Dedifferentiated amniotic fluid mesenchymal stem cell (primary cell): ENCODE measurements at regions not wholly inside any gene's neighbourhood (a gene's known extent, or its start where the extent isn't known, plus 50 kb on each side); places are given as distances from the start of the nearest gene placed in this dataset.

Source experiments
- DNase-seq: peaks from one replicate; pipeline ENCODE4 v3.0.0-alpha.2; 2016; ENCODE audit errors: extremely low spot score

DNA sequence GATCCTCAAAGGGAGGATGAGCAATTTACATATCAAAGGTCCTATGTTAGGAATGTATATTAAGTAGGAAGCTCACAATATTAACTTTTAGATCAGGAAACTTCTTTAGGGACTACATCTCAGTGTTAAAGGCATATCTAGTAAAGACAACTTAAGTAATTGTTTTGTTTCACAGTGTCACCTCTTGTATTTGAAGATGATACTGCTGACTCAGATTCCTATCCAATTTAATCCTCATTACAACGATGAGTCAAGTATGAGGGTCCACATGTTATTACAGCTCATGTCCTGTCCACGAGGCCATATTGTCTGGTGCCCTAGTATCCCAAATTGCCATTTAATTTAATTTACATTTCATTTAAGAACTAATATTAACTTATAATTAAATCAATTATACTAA is 523.9 kb downstream of the CCDC85A start:
- DNase-seq, result no peak

DNA sequence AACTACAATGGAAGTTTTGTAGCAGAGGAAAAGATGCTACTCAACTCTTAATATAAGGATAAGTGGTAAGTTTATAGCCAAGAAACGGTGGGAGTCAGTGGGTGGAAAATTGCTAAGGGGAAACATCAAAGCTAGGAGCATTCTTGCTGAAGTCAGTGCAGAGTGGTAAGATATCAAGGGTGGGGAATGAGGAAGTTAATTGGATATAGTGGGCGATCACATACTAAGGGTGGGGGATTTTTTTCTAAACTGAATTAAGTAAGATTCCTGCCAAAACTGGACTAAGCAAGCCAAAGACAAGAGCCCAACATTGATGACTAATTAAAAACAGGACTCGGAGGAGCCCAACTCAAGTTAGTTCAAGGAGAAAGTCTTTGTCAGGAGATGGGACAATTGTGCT is 525.4 kb downstream of the CCDC85A start:
- DNase-seq, result no peak

DNA sequence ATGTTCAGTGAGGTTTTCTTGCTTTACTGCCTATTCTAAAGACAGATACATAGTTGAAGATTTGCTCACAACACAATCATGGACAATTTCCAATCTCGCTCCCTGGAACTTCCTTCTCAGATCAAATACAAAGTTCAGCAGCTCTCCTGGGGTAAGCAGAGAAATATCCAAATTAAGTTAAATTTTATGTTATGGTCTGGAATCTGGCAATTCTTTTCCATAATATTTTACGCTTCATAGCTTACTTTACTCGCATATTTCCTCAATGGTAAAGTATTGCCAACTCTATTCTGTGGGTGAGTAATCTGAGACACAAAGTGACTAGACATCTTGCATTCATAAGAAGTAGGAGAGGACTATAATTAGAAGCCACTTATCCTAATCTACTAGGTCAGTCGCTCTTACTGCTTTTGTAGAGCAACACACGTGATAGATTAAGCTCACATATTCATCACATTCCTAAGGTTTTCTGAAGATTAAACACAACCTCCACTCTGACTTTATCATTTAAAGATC is 529.4 kb downstream of the CCDC85A start:
- peak; percentile 86 for DNase-seq

DNA sequence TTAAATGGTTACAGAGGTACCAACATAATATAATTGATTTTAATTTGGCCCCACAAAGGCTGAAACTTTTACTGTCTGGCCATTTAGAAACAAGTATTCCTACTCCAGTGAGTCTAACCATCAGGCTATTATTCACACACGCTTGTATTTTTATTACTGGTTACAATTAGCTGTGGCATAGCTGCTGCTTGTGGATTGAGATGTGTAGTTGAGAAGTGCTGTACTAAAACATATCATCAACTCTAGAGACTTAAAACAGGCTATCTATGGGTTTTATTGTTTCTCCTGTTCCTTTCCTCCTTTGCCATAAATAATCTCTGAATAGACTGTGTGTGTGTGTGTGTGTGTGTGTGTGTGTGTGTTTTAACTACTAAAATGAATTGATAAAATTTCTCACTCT is 530.2 kb downstream of the CCDC85A start:
- no peak for DNase-seq

DNA sequence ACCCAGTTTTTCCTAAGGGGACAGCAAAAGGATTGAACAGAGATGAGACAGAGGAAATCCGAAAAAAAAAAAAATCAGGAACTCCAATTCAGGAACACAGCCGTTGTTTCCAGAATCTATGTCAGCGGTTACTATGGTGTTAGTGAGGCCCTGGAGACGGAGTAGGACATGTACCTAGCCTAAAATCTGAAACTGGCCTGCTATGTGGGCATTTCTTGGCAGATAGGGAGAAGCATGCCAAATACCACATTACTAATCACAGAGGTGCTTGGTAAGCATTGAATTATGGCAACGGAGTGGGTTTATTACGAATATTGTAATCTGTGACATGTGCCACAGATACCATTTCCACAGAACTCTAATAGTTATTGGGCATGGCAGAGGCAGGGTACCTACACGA is 530.6 kb downstream of the CCDC85A start:
- DNase-seq, result no peak

DNA sequence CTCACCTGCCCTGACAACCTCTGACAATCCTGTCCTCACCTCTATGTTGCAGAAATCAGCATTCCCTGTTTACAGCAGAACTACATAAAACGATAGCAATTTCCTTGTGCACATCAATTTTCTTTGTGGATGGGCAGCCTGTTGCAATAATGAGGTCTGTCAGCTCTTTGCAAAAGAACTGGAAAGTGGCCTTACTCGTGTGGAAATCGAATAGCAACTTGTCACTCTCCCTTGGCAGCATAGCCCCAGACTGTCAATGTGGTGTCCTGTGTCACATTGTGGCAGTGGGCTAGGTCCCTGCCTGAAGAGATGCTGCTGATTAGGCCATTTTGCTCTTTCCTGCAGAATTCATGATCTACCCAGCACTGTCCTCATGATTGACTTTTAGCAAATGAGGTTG is 531.9 kb downstream of the CCDC85A start:
- DNase-seq, result no peak

DNA sequence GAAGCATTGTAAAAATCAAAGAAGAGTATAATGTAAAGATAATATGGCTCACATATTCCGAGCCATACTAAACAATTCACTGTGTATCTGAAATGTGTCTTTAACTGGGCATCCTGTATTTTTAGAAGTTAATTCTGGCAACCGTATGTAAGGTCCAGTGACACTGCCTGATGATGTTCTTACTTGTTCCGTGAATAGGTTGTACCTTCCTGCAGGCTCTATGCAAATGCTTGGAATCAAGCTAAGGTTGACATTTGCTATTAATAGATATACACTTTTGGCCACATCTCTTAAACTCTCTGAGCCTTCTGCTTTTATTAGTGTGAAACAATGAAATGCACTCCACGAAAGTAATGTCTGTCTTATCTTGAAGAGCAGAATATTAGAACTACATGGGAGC is 534.6 kb downstream of the CCDC85A start:
- no peak for DNase-seq

DNA sequence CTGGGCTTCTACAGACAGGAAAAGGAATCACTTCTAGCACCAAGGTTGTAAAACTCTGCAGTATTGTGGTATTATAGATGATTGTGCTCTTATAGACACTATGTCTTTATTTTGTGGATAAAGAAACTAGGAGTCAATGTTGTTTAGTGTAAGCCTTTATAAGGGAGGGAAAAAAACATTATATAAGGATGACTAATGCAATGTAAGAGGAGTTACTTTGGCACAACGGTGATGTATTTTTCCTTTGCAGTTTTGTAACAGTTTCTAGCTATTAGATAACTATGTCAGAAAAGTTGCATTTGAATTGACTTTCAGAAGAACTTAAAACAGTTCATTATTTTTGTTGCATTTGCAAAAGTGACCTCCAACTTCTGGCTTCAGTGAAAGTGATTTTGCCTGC is 545.4 kb downstream of the CCDC85A start:
- peak; percentile 31 for DNase-seq

DNA sequence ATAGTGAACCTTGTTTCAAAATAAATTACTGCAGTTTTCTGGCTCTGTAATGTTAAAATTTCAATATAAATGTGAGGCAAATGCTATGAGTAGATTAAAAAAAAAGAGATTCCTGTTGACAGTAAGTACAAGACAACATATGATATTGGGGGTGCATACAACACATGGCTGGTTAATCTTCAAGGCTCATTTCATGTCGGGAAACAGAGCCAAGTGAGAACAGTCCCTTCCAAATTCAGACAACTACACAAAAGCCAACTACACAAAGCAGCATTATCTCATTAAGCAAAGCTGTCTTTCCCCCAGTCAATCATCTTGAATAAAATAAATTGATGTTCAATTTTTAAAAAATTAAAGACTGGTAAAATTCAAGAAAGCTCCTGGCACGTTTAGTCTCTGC is 549.2 kb downstream of the CCDC85A start:
- no peak for DNase-seq

DNA sequence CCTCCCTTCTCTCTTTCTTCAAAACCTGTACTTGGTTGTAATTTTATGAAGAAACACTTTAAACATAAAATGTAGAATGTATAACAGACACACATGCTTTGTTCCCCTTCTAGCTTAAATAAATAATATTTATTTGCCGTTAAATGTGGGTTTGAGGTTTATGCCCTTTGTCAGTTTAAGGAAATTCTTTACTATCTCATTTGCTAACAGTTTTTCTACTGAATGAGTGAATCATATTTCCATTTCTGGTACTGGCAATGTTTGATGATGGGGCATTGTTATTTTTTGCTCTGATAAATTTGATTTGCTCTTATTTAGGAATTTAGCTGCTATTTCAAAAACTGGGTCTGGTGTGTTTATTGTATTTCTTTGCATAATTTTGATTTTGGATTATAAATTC is 555.6 kb downstream of the CCDC85A start:
- no peak for DNase-seq

DNA sequence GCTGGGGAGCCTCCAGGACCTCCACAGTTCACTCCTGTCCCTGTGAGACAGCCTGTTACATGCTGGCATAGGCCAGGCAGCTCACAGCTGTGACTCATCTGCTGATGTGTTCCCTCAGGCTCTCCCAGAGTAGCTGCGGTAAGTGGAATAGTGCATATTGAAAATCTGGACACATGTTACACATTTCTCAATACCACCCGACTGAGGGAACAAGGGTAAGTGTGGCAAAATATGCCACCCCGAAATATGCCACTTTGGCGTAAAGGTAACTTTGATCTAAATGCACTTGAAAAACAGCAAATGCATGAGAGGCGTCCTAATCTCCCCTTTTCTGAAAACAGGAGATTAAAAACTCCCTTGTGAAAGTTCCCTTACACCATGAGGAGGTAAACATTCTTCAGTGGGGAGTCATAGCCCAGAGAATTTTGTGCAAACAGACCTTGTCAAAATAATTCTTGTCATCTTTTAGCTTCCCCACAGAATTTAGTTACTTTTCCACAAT is 557.9 kb downstream of the CCDC85A start:
- peak; percentile 87 for DNase-seq

DNA sequence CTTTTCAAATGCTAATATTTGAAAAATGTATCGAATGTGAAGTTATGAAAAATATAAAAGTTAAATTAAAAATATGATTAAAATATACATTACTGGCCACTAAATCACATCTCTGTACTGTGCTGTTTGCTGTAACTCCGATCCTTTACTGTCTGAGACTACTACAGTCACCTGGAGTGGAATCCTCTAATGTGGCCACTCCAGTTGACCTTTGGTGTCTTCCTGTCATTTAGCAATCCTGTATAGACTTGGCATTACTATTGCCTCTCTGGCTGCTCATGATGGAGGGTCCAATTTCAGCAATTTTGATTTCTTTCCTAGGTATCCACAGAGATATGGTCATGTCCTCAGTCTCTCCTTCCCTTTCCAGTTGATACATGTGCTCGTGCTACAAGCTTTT is 560.0 kb downstream of the CCDC85A start:
- no peak for DNase-seq

DNA sequence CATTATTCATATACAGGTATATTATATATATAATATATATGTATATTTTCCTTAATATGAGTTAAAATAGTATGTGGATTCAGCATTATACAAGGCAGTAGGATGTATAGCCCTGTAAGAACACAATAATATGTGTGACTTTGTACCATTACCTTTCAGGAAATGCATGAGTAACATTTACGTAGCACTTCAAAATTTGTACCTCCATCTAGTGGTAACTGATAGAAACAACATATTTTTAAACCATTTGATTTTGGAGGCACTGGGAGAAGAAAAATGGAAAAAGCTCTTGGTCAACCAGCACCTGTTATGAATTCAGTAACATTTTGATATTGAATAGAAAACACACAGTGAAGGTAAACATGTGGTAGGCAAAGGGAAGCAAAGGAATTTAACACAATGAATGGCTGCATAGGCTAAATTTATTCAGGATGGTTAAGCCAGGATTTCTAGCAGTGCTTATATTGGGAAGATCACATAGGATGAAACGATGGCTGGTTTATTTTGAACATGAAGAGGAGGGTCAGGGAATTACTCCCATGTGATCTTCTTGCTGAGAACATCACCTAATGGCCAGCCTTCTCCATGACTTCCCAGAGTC is 565.5 kb downstream of the CCDC85A start:
- peak; percentile 60 for DNase-seq

DNA sequence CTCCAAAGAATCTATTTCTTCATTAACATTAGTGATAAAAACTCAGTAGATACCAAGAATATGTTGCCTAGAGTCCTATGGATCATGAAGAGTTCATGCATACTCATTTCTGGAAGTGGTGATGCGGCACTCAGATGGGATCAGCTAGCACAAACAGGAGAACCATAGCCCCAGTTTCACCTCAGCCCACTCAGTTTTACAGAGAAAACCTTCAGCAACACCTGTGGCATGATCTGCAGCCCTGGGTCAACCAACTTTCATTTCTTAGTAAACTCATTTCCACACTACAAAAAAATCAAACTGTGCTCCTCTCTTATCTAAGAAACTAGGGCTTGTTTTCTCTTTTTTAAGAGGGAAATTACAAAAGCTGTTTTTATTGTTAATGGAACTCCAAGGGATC is 569.4 kb downstream of the CCDC85A start:
- DNase-seq, result no peak

DNA sequence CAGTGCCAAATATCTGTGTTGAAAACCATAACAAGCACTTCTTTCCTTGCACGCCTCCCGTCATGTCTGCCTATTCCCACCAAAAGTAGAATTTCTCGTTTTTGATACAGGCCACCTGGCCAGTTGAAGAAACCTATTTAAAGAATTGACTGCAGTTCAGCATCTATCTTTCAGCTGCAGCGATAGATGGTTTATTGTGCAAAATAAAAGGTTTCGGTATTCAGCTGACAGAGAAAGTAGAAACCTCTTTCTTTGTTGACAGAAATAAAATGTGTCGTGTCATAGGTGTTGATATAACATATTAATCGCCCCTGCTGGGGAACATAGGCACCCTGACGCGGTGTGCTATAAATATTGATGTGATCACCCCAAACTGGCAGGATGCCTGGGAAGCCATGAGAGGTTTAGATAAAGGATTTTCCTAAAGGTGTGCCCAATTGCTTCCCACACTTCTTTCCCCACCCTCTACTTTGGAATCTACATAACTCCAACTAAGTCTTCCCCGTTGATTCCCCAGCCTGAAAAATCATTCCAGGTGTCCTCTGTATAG is 570.4 kb downstream of the CCDC85A start:
- no peak for DNase-seq

DNA sequence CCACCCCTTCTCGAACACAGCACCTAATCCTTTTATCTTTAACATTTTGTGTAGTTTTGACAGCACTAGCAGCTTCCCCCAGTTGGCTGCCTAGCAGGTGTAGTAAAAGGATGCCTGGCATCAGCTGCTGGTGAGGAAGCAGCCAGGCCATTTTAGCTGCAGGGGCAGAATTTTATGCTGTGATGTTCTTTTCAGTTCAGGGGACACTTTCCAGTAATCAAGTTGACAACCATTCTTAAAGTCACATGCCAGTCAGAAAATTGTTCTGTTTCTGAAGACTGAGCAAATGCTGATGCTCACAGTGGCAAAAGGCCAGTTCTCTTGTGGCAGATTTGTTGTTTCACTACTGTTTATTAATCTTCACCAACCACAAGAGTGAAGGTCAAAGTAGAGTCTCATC is 570.8 kb downstream of the CCDC85A start:
- DNase-seq, result no peak

DNA sequence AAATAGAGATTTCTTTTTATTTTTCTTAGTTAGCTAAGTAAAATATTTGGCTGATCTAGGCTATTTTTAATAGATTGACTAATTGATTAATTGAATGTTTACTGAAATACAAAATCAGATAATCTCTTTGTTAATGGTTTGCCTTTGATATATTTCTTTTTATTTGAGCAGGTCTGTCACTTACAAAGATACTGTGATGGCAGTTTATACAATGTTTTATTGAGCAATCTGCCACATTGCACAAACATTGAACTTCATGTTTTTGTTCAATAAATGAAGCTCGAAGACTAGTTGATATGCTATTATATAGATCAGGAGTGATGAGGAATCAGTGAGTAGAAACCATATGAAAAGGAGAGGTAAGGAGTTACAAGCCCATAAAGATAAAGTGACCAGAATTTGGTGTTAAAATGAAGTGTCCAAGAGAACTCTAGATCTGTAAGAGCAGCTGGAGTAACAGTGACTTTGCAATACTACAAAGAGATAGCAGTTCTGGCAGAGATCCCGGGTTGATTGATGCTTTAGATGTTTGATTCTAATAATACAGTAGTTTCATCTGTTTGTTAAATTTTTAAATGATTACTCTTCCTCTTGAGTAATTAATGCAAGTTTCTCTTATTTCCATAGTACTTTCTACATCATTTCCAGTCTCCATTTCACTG is 574.2 kb downstream of the CCDC85A start:
- no peak for DNase-seq

DNA sequence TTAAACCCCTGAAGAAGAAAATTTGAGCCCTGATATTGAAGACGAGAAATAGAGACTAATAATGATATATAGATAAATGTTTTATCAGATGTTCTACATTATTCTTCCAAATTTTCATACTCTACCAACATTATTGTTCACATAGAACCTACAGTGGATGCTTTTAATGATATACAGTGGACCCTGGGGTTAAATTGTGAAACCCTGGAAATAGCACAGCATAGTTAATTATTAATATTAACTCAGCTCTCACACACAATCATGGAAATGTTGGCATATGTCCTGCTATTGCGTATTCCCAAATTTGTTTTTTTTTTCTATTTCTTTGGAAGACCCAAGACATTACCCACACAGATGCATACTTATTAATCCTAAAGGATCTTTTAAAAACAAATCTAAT is 579.9 kb downstream of the CCDC85A start:
- no peak for DNase-seq

DNA sequence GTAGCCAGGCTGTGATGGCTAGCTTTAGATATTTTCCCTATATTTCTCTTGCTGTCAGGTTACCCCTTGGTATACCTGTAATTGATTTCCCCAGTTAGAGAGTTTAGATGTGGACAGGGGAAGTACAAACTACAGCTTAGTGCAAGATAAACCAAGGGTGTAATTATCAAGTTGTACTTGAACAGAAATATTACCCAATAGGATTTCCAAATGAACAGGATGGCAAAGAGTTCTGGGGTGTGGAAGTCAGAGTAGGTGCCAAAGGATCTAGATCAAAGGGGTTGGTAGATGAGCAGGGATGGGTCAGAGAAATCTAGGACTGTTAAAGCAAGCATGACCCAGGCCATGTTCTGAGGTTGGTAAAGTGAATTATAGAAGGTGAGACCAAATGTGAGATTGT is 585.2 kb downstream of the CCDC85A start:
- no peak for DNase-seq

DNA sequence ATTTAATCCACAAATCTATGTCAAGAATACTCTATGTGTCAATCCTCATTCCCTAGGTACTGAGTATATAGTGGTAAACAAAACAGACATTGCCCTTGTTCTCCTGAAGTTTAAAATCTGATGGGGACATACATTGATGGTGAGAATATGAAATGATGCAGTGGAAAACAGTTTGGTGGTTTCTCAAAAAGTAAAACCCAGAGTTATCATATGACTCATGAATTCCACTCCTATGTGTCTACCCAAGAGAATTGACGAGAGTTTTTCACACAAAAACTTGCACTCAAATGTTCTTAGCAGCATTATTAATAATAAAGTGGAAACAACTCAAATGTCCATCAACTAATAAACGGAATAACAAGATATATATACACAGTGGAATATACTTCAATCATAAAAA is 586.7 kb downstream of the CCDC85A start:
- DNase-seq, result no peak

DNA sequence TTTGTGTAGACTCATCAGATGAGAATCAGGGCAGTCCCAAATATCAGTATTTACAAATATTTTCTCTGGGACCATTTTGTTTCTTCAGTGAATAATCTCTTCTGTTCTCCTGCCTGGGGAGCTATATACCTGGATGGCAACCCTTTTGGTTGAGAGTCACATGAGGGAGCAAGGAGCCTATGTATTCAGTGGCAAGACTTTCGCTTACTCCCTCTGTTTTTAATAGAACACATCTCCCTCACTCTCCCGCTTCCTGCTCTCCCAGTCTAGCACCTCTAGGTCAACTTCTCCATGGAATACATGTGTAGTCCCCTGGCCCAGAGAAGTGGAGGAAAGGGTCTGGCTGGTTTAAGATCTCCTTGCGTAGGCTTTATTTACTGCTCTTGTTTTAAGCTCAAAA is 600.3 kb downstream of the CCDC85A start:
- no peak for DNase-seq

DNA sequence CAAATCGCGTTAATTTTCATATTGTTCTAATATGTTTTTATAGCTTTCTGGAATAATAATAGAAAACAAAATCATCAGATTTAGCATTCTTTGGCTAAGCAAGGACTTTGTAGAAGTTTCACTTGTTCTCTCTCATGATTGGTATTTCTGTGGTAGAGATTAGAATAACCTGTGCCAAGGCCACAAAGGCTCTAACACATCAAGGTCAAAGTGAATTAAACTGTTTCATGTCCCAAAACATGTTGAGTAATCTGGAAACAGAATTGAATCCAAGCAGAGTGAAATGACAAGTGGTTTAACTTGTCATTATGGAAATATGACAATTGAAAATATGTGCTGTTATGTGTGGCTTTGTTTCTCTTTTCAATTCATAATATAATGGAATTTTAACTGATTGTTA is 617.4 kb downstream of the CCDC85A start:
- no peak for DNase-seq

DNA sequence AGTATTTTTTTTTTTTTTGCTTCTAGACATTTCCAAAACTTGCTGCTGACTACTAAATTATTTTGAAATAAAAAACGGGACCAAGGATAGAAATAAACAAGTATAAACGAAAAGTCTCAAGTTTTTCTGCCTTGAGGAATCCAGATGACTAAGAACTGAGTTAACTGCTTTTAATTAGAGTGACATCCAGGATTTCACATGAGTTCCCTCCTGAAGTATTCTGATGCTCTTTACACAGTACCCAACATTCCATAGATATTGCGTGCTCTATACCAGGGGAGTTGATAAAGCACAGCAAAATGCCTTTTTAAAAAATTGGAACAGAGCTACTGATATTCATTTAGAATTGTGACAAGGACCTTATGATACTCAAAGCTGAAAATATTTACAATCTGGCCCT is 618.0 kb downstream of the CCDC85A start:
- peak; percentile 62 for DNase-seq
